SU-DHL-6 (cell line): ENCODE measurements at regions not wholly inside any gene's neighbourhood (a gene's known extent, or its start where the extent isn't known, plus 50 kb on each side); places are given as distances from the start of the nearest gene placed in this dataset.

Source experiments
- H2AFZ ChIP-seq: fragments of 200-600 bp; sonication (generic); 2 replicates; pipeline ENCODE4 v1.6.1; 2014; ENCODE audit warnings: low read depth, mild to moderate bottlenecking, moderate library complexity, mixed read lengths, antibody characterized with exemption, low read length; ENCODE audit not compliant: severe bottlenecking
- H3F3A ChIP-seq: fragments of 200-600 bp; shearing (Covaris generic); 2 replicates; pipeline ENCODE4 v1.6.0; 2016; ENCODE audit warnings: antibody characterized with exemption, mild to moderate bottlenecking; ENCODE audit not compliant: insufficient read depth
- H3K27ac ChIP-seq: fragments of 200-600 bp; sonication (generic); 2 replicates; pipeline ENCODE4 v1.5.1; 2016; ENCODE audit warnings: low read depth, mild to moderate bottlenecking, low read length, moderate library complexity, mixed read lengths
- H3K27me3 ChIP-seq: fragments of 200-600 bp; sonication (generic), shearing (Covaris generic); 2 replicates; pipeline ENCODE4 v1.6.0; 2014; ENCODE audit warnings: mild to moderate bottlenecking, low read length
- H3K36me3 ChIP-seq: fragments of 200-600 bp; sonication (generic); 2 replicates; pipeline ENCODE4 v1.6.1; 2014; ENCODE audit warnings: mild to moderate bottlenecking, low read length, mixed read lengths
- H3K4me2 ChIP-seq: fragments of 300-600, 200-600 bp; shearing (Covaris generic), sonication (generic); 2 replicates; pipeline ENCODE4 v1.6.0; 2014; ENCODE audit warnings: low read length, low read depth, mild to moderate bottlenecking; ENCODE audit not compliant: poor library complexity, severe bottlenecking
- H3K4me3 ChIP-seq: fragments of 200-600 bp; sonication (generic); 2 replicates; pipeline ENCODE4 v1.5.1; 2014; ENCODE audit warnings: antibody characterized with exemption, low read length, mild to moderate bottlenecking, mixed read lengths; ENCODE audit not compliant: insufficient read depth, poor library complexity, severe bottlenecking
- H3K79me2 ChIP-seq: fragments of 200-600 bp; sonication (generic); 2 replicates; pipeline ENCODE4 v1.6.1; 2014; ENCODE audit warnings: mild to moderate bottlenecking, low read length, moderate library complexity; ENCODE audit not compliant: insufficient read depth
- H3K9ac ChIP-seq: fragments of 200-600 bp; sonication (generic); 2 replicates; pipeline ENCODE4 v1.7.0; 2014; ENCODE audit warnings: mild to moderate bottlenecking, low read length
- H3K9me2 ChIP-seq: fragments of 200-600 bp; sonication (generic); replicated peaks from 2 replicates; pipeline ENCODE4 v1.6.1; 2014; ENCODE audit warnings: low read length; ENCODE audit not compliant: insufficient read depth
- H3K9me3 ChIP-seq: fragments of 200-600 bp; sonication (generic); 2 replicates; pipeline ENCODE4 v1.6.1; 2014; ENCODE audit warnings: low read length, mixed read lengths; ENCODE audit not compliant: insufficient read depth
- H4K20me1 ChIP-seq: fragments of 200-600 bp; sonication (generic); 2 replicates; pipeline ENCODE4 v1.6.1; 2014; ENCODE audit warnings: low read depth, mild to moderate bottlenecking, antibody characterized with exemption, low read length, moderate library complexity, mixed read lengths
- CTCF ChIP-seq: fragments of 200-600 bp; sonication (generic); IDR thresholded peaks from one replicate; pipeline ENCODE4 v1.5.1; 2017; ENCODE audit warnings: antibody characterized with exemption, mild to moderate bottlenecking, low read length, moderate library complexity; ENCODE audit not compliant: insufficient read depth, poor library complexity, severe bottlenecking
- EZH2phosphoT487 ChIP-seq: fragments of 200-600 bp; sonication (generic), shearing (Covaris generic); conservative IDR thresholded peaks from 2 replicates; pipeline ENCODE4 v1.6.1; 2018; ENCODE audit warnings: mild to moderate bottlenecking, antibody characterized with exemption, low read length, moderate library complexity, mixed read lengths

DNA sequence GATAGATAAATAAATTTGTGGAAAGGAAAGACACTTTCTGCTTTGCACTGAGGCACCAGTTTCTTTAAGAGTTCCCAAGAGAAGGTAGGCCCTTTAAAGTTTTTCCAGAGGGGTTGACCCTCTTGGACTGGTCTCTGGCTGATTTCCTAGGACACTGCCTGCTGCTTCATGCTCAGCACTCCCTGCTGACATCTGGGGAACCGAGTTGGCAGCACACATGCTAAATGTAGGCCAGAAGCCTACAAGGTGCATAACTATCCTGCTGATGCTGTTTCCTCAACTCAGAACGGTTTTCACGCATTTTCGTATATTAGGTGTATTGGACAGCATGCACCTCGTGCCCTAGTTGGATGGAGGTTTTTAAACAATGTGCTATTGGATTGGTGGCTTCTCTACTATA lies 887.2 kb upstream of the SEL1L start:
- Histone ChIP-seq H4K20me1 (no peaks in the 10 kb centered on the region), H3K9me3 (no peaks in the 10 kb centered on the region), H3K4me3 (no peak overlapping the region), H3K27ac (no peak overlapping the region), H3K36me3 (no peaks in the 10 kb centered on the region), H3K79me2 (no peaks in the 10 kb centered on the region), H3K9me2 (no peaks in the 10 kb centered on the region), H2AFZ (no peak overlapping the region), H3F3A (no peaks in the 10 kb centered on the region), H3K4me2 (no peak overlapping the region), H3K27me3 (no peaks in the 10 kb centered on the region), H3K9ac (no peak overlapping the region)
- TF ChIP-seq EZH2phosphoT487, result no peak
- no peak for TF ChIP-seq CTCF

DNA sequence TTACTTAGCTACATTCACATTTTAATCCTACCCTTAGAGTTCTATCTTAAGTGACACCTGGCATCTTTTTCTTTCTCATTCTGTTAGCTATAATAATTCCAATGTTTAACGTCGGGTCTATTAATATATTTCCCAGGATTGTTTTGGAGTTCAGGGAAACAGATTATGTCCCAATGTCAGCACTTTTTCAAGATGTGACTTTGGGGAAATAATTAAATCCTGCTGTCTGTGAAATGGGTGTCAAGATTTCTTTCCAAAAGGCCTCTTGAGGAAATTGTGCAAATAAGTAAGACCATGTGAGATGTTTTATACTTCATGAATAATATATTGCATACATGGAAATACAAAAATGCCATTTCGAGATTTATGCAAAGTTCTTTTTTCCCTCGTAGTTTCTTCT lies 887.6 kb upstream of the SEL1L start:
- Histone ChIP-seq H3K4me2 (no peak overlapping the region), H3K36me3 (no peaks in the 10 kb centered on the region), H3K79me2 (no peaks in the 10 kb centered on the region), H3K9ac (no peak overlapping the region), H3K27ac (no peak overlapping the region), H3K9me2 (no peaks in the 10 kb centered on the region), H3K9me3 (no peaks in the 10 kb centered on the region), H3K4me3 (no peak overlapping the region), H4K20me1 (no peaks in the 10 kb centered on the region), H2AFZ (no peak overlapping the region), H3K27me3 (no peaks in the 10 kb centered on the region), H3F3A (no peaks in the 10 kb centered on the region)
- TF ChIP-seq EZH2phosphoT487 (no peak), CTCF (no peak)

DNA sequence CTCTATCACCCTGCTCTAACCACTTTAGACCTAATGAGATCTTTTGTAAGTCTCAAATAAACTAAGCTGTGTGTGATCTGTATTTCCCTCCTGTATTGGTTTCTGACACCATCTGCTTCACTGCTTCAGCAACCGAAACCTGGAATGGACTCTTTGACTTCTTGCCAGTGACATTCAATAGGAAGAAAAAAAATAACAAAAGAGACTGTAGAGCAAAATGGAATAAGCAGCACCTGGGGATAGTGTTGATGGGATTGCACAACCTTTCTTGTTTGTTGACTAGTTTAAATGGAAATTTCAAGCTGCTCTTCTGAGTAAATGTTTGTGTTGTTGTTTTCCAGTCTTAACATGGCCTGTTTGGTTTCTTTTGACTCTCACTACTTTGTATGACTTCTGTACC lies 888.6 kb upstream of the SEL1L start:
- Histone ChIP-seq H3K9ac (no peak overlapping the region), H2AFZ (no peak overlapping the region), H3K9me2 (no peaks in the 10 kb centered on the region), H3K9me3 (no peaks in the 10 kb centered on the region), H4K20me1 (no peaks in the 10 kb centered on the region), H3K36me3 (no peaks in the 10 kb centered on the region), H3K4me2 (no peak overlapping the region), H3K27ac (no peak overlapping the region), H3K79me2 (no peaks in the 10 kb centered on the region), H3K4me3 (no peak overlapping the region), H3F3A (no peaks in the 10 kb centered on the region), H3K27me3 (no peaks in the 10 kb centered on the region)
- no peak for TF ChIP-seq CTCF
- TF ChIP-seq EZH2phosphoT487, result no peak

DNA sequence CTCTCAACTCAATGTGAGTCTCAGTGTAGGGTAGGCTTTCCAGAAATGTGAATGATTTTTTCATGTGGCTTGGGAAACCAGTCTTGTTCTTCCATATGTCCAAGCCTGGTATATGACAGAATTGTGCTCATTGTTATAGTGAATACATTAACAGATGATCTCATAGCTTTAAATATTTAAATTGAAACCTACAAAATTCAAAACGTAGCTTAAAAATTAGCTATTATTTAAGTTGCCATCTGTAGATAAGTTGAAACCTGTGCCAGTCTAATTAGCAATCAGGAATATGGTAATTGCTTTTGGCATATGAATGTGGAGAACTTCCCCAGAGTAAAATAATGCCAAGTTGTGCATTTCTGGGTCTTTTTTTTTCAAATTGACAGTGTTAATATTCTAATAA lies 891.6 kb upstream of the SEL1L start:
- Histone ChIP-seq H3K9ac (no peak overlapping the region), H3K27ac (no peak overlapping the region), H3K9me2 (no peaks in the 10 kb centered on the region), H2AFZ (no peak overlapping the region), H3K79me2 (no peaks in the 10 kb centered on the region), H3F3A (no peaks in the 10 kb centered on the region), H3K36me3 (no peaks in the 10 kb centered on the region), H4K20me1 (no peaks in the 10 kb centered on the region), H3K4me3 (no peak overlapping the region), H3K4me2 (no peak overlapping the region), H3K27me3 (no peaks in the 10 kb centered on the region), H3K9me3 (no peaks in the 10 kb centered on the region)
- no peak for TF ChIP-seq EZH2phosphoT487
- no peak for TF ChIP-seq CTCF
